ENCODE measurements at regions not wholly inside any gene's neighbourhood (a gene's known extent, or its start where the extent isn't known, plus 50 kb on each side); places are given as distances from the start of the nearest gene placed in this dataset.

DNA sequence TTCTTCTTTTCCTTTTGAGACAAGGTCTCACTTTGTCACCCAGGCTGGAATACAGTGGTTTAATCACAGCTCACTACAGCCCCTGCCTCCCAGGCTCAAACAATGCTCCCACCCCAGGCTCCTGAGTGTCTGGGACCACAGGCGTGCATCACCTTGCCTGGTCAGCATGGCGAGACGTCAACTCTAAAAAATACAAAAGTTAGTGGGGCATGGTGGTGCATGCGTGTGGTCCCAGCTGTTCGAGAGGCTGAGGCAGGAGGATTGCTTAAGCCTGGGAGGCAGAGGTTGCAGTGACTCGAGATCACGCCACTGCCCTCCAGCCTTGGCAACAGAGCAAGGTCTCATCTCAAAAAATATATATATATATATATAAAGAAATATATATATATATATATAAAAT, 242.4 kb downstream of the SHOX start:
- no peak overlapping the region for H3K27ac ChIP-seq
- no peaks in the 10 kb centered on the region for H3K4me1 ChIP-seq
- TF ChIP-seq EHMT2 (IDR thresholded peaks at IDR 0.05; ENCODE audit: low read depth) (no peak), SMC3 (IDR thresholded peaks at IDR 0.05) (no peak), HOXA7 (CRISPR knock-in tag; IDR thresholded peaks at IDR 0.05) (no peak), BCL3 (IDR thresholded peaks at IDR 0.05) (no peak), CBX8 (IDR thresholded peaks at IDR 0.05) (no peak), ZC3H11A (IDR thresholded peaks at IDR 0.05) (no peak), FOXS1 (CRISPR knock-in tag; IDR thresholded peaks at IDR 0.05) (no peak), CTCF (IDR thresholded peaks at IDR 0.05) (no peak), KDM1A (IDR thresholded peaks at IDR 0.05; ENCODE audit: low read depth) (no peak), MAX (IDR thresholded peaks at IDR 0.05) (no peak), SREBF2 (IDR thresholded peaks at IDR 0.05) (no peak)
- TF ChIP-seq, protein P1, sequence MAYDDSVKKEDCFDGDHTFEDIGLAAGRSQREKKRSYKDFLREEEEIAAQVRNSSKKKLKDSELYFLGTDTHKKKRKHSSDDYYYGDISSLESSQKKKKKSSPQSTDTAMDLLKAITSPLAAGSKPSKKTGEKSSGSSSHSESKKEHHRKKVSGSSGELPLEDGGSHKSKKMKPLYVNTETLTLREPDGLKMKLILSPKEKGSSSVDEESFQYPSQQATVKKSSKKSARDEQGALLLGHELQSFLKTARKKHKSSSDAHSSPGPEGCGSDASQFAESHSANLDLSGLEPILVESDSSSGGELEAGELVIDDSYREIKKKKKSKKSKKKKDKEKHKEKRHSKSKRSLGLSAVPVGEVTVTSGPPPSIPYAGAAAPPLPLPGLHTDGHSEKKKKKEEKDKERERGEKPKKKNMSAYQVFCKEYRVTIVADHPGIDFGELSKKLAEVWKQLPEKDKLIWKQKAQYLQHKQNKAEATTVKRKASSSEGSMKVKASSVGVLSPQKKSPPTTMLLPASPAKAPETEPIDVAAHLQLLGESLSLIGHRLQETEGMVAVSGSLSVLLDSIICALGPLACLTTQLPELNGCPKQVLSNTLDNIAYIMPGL (CRISPR knock-in tag; IDR thresholded peaks at IDR 0.05; ENCODE audit: borderline replicate concordance): no peak
- TF ChIP-seq, protein P2, sequence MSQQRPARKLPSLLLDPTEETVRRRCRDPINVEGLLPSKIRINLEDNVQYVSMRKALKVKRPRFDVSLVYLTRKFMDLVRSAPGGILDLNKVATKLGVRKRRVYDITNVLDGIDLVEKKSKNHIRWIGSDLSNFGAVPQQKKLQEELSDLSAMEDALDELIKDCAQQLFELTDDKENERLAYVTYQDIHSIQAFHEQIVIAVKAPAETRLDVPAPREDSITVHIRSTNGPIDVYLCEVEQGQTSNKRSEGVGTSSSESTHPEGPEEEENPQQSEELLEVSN (IDR thresholded peaks at IDR 0.05; ENCODE audit: borderline replicate concordance, low read depth): no peak
- DNase-seq (ENCODE audit: low read depth in 1 of 2, low spot score in 1 of 2) (no peak), FAIRE-seq (no peak), ATAC-seq (no peak)
- 54% methylated on average over 7 of the region's 7 CpGs for WGBS (ENCODE audit: missing lambda C conversion rate)
- H3K4me3 ChIP-seq: no peak overlapping the region
- no peak overlapping the region for H3K4me2 ChIP-seq
- ChIA-PET POLR2A (no interaction called here), CTCF (no interaction called here)
- no peaks in the 10 kb centered on the region for H3K9me3 ChIP-seq

- FAIRE-seq (no peak), ATAC-seq (no peak), DNase-seq (ENCODE audit: low read depth in 1 of 2, low spot score in 1 of 2) (no peak)
- CTCF ChIA-PET: no interaction called here
- H3K9me3 ChIP-seq: no peaks in the 10 kb centered on the region
- TF ChIP-seq GATA3 (IDR thresholded peaks at IDR 0.05; ENCODE audit: borderline replicate concordance) (no peak), HDAC2 (IDR thresholded peaks at IDR 0.05) (no peak), MAFK (IDR thresholded peaks at IDR 0.05; ENCODE audit: partially characterized antibody) (no peak), BHLHE40 (IDR thresholded peaks at IDR 0.05; ENCODE audit: low read depth, low read length) (no peak), ZSCAN20 (CRISPR knock-in tag; IDR thresholded peaks at IDR 0.05) (no peak), CHD2 (IDR thresholded peaks at IDR 0.05; ENCODE audit: low read length, partially characterized antibody) (no peak), MAX (IDR thresholded peaks at IDR 0.05) (no peak), TP53 (CRISPR knock-in tag; IDR thresholded peaks at IDR 0.05) (no peak)
- H3K4me2 ChIP-seq: no peak overlapping the region
- WGBS (ENCODE audit: missing lambda C conversion rate): 82% methylated on average over 19 of the region's 19 CpGs
- POLR2A ChIA-PET: no interaction called here
- H3K4me1 ChIP-seq: no peaks in the 10 kb centered on the region
- no peak overlapping the region for H3K27ac ChIP-seq
- no peak overlapping the region for H3K4me3 ChIP-seq
Observed at GRCh38 chrX:872090-872489, 241.5 kb downstream of the SHOX start.

DNA sequence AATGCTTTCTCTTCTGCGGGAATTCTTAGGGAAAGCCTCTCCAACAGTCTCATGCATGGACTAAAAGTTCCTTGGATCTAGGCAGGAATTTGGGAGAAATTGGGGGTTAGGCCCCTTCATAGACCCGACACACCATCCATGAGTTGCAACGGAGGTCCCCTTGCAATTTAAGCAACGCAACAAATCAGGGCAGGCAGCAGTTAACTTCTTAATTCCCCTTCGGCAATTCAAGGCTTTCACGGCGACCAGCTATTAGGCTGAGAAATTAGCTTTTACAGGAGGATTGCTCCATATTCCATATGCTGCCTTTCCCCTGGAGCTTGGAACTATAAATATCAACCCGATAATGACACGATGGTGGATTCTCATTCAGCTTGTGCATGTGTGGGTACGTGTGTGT, 241.0 kb downstream of the SHOX start:
- H3K9me3 ChIP-seq: no peaks in the 10 kb centered on the region
- FAIRE-seq (no peak), DNase-seq (ENCODE audit: low read depth in 1 of 2, low spot score in 1 of 2) (no peak), ATAC-seq (no peak)
- 57% methylated on average over 10 of the region's 10 CpGs for WGBS (ENCODE audit: missing lambda C conversion rate)
- no peak overlapping the region for H3K4me3 ChIP-seq
- H3K27ac ChIP-seq: no peak overlapping the region
- no peaks in the 10 kb centered on the region for H3K4me1 ChIP-seq
- ChIA-PET CTCF (no interaction called here), POLR2A (no interaction called here)
- no peak overlapping the region for H3K4me2 ChIP-seq
- no peak for TF ChIP-seq ZFP36 (IDR thresholded peaks at IDR 0.05; ENCODE audit: borderline replicate concordance, partially characterized antibody)
- no peak for TF ChIP-seq EP300 (IDR thresholded peaks at IDR 0.05)
- TF ChIP-seq FOSL2 (IDR thresholded peaks at IDR 0.05): no peak
- no peak for TF ChIP-seq FOSL2 (CRISPR knock-in tag; IDR thresholded peaks at IDR 0.05)
- TF ChIP-seq JUNB (IDR thresholded peaks at IDR 0.05): no peak
